Sigmoid colon (tissue), 6 donors: ENCODE measurements at regions not wholly inside any gene's neighbourhood (a gene's known extent, or its start where the extent isn't known, plus 50 kb on each side); places are given as distances from the start of the nearest gene placed in this dataset.

Source experiments
- DNase-seq: peaks from one replicate; pipeline ENCODE4 v3.0.0-alpha.2; 2019
- H3K27ac ChIP-seq, 4 donors: fragments of 200-600 bp; sonication (generic); one replicate each; pipeline ENCODE4 v1.5.1; 2016 to 2019; ENCODE audit warnings: mild to moderate bottlenecking in 1 of 4
- H3K27me3 ChIP-seq, 3 donors: fragments of 200-600 bp; sonication (generic); one replicate each; pipeline ENCODE4 v1.5.1; 2019; ENCODE audit warnings: mild to moderate bottlenecking in 1 of 3
- H3K36me3 ChIP-seq, 4 donors: fragments of 200-600 bp; sonication (generic); one replicate each; pipeline ENCODE4 v1.5.1; 2016 to 2019
- H3K4me1 ChIP-seq, 4 donors: fragments of 200-600 bp; sonication (generic); one replicate each; pipeline ENCODE4 v1.5.1; 2017 to 2019
- H3K4me3 ChIP-seq, 4 donors: fragments of 200-600 bp; sonication (generic); one replicate each; pipeline ENCODE4 v1.5.1; 2017 to 2019; ENCODE audit warnings: mild to moderate bottlenecking in 2 of 4, moderate library complexity in 1 of 4
- H3K9me3 ChIP-seq, 4 donors: fragments of 200-600 bp in 3 of 4; sonication (generic) in 3 of 4; one replicate each; pipeline versions ENCODE4 v1.5.1 to v1.6.1; 2013 to 2019
- EP300 ChIP-seq, 4 donors: sonication (generic); formaldehyde crosslinking; IDR thresholded peaks; one replicate each; pipeline ENCODE4 v1.6.1; 2017; ENCODE audit warnings: antibody characterized with exemption in 4 of 4
- POLR2A ChIP-seq, 2 donors: fragments of 450-650 bp; IDR thresholded peaks; one replicate each; pipeline ENCODE4 v1.6.1; 2016; ENCODE audit warnings: antibody characterized with exemption in 2 of 2, mild to moderate bottlenecking in 2 of 2, moderate library complexity in 2 of 2
- POLR2AphosphoS5 ChIP-seq, 4 donors: sonication (generic); formaldehyde crosslinking; IDR thresholded peaks; one replicate each; pipeline ENCODE4 v1.6.1; 2017; ENCODE audit warnings: antibody characterized with exemption in 4 of 4
- WGBS, 2 donors: extraction: QIAGEN DNeasy Blood & Tissue Kit; methylation state at CpG; one replicate each; pipeline ENCODE4 v1.1.7; 2013; 5-methylcytosine and 5-hydroxymethylcytosine counted together
- intact Hi-C: fragments of 100-400 bp; cut with DNase I; formaldehyde crosslinking; loops from one replicate; pipeline ENCODE4 v1.15.1; 2023
- TF ChIP-seq, protein P1 (sequence below), 4 experiments: fragments of 450-650 bp in 3 of 4; fragments of 200-600 bp in 1 of 4; IDR thresholded peaks; one replicate each; pipeline ENCODE4 v1.5.1; 2016 to 2019; ENCODE audit warnings: antibody characterized with exemption in 4 of 4, mild to moderate bottlenecking in 3 of 4, moderate library complexity in 2 of 4
- donor health status: healthy with polysubstance abuse.
- donor health status: healthy.

GRCh38 chr4:129420637-129421036, 324.7 kb downstream of the C4orf33 start:
- WGBS, 2 donors, result 17 to 42% methylated on average over 1 of the region's 1 CpG
- TF ChIP-seq, protein P1, sequence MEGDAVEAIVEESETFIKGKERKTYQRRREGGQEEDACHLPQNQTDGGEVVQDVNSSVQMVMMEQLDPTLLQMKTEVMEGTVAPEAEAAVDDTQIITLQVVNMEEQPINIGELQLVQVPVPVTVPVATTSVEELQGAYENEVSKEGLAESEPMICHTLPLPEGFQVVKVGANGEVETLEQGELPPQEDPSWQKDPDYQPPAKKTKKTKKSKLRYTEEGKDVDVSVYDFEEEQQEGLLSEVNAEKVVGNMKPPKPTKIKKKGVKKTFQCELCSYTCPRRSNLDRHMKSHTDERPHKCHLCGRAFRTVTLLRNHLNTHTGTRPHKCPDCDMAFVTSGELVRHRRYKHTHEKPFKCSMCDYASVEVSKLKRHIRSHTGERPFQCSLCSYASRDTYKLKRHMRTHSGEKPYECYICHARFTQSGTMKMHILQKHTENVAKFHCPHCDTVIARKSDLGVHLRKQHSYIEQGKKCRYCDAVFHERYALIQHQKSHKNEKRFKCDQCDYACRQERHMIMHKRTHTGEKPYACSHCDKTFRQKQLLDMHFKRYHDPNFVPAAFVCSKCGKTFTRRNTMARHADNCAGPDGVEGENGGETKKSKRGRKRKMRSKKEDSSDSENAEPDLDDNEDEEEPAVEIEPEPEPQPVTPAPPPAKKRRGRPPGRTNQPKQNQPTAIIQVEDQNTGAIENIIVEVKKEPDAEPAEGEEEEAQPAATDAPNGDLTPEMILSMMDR (IDR thresholded peaks at IDR 0.05), result no peak
- TF ChIP-seq POLR2AphosphoS5 (IDR thresholded peaks at IDR 0.05) (no peak), POLR2A (IDR thresholded peaks at IDR 0.05) (no peak), EP300 (IDR thresholded peaks at IDR 0.05) (no peak)
- Histone ChIP-seq H3K36me3 (no peaks in the 10 kb centered on the region), H3K4me1 (no peaks in the 10 kb centered on the region), H3K27ac (no peak overlapping the region), H3K9me3 (no peaks in the 10 kb centered on the region), H3K27me3 (no peaks in the 10 kb centered on the region), H3K4me3 (no peak overlapping the region)
- DNase-seq, result no peak
- intact Hi-C loops, result no loop called here

GRCh38 chr4:129422277-129422676, 326.3 kb downstream of the C4orf33 start:
- Histone ChIP-seq H3K36me3 (no peaks in the 10 kb centered on the region), H3K9me3 (no peaks in the 10 kb centered on the region), H3K27me3 (no peaks in the 10 kb centered on the region), H3K27ac (no peak overlapping the region), H3K4me3 (no peak overlapping the region), H3K4me1 (no peaks in the 10 kb centered on the region)
- intact Hi-C loops, result no loop called here
- no peak for TF ChIP-seq POLR2AphosphoS5 (IDR thresholded peaks at IDR 0.05)
- TF ChIP-seq EP300 (IDR thresholded peaks at IDR 0.05), result no peak
- DNase-seq, result no peak

DNA sequence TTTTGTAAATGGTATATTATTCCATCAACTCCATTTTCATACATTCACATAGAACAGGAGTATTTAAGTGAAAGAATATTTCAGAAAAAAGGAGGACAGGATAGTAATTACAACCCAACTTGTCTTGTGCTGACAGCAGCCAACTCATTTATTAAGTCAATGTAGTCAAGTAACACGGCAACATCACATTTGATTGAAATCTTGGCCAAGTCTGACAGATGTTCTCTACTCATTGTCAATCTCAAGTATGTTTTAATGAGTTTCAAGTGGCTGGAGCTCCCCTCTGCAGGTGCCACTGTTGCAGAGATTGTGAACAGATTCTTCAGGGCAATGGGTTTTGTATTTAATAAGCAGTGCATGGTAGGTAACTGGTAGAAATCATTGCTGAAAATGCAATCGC, 332.5 kb downstream of the C4orf33 start:
- H3K9me3 ChIP-seq, result no peaks in the 10 kb centered on the region
- no peak overlapping the region for H3K4me3 ChIP-seq
- H3K27me3 ChIP-seq, result no peaks in the 10 kb centered on the region
- H3K27ac ChIP-seq, result no peak overlapping the region
- TF ChIP-seq EP300 (IDR thresholded peaks at IDR 0.05) (no peak), POLR2A (IDR thresholded peaks at IDR 0.05) (no peak), POLR2AphosphoS5 (IDR thresholded peaks at IDR 0.05) (no peak)
- TF ChIP-seq, protein P1 (IDR thresholded peaks at IDR 0.05), result no peak
- H3K4me1 ChIP-seq, result peaks cover 0 to 20% (median 8%) of the 10 kb centered on the region in 4 donors
- DNase-seq, result no peak
- no peaks in the 10 kb centered on the region for H3K36me3 ChIP-seq
- intact Hi-C loops, result no loop called here
- whole genome bisulfite sequencing, 2 donors, result 69 to 81% methylated on average over 2 of the region's 2 CpGs

GRCh38 chr4:129429581-129430320, 333.8 kb downstream of the C4orf33 start:
- no peak for DNase-seq
- 50 to 67% methylated on average over 2 of the region's 2 CpGs for WGBS, 2 donors
- H3K27me3 ChIP-seq, result no peaks in the 10 kb centered on the region
- H3K27ac ChIP-seq, result no peak overlapping the region
- no peaks in the 10 kb centered on the region for H3K9me3 ChIP-seq
- peaks cover 0 to 20% (median 8%) of the 10 kb centered on the region in 4 donors for H3K4me1 ChIP-seq
- no peaks in the 10 kb centered on the region for H3K36me3 ChIP-seq
- intact Hi-C loops, result no loop called here
- no peak overlapping the region for H3K4me3 ChIP-seq
- TF ChIP-seq POLR2AphosphoS5 (IDR thresholded peaks at IDR 0.05) (no peak), EP300 (IDR thresholded peaks at IDR 0.05) (no peak), POLR2A (IDR thresholded peaks at IDR 0.05) (no peak)
- TF ChIP-seq, protein P1 (IDR thresholded peaks at IDR 0.05), result no peak

DNA sequence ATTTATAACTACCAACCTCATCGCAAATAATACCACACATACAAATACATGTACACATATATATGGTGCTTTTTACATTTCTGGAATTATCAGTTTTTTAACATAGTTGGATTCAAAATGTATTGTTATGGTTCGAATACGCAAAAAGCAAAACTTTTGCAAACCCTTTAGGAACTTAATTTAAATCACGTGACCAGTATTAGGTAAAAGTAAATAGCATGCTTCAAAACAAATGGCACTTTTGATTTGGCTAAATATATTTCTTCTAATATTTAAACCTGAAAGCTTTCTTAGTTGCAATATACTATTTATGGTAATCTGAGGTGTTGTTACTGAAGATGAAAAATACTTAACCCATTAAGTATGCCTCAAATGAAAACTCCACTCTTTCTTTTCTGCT, 341.4 kb downstream of the C4orf33 start:
- Histone ChIP-seq H3K4me1 (no peaks in the 10 kb centered on the region), H3K4me3 (no peak overlapping the region), H3K27me3 (no peaks in the 10 kb centered on the region), H3K27ac (no peak overlapping the region), H3K36me3 (no peaks in the 10 kb centered on the region), H3K9me3 (no peaks in the 10 kb centered on the region)
- no peak for DNase-seq
- TF ChIP-seq, protein P1 (IDR thresholded peaks at IDR 0.05), result no peak
- no peak for TF ChIP-seq POLR2AphosphoS5 (IDR thresholded peaks at IDR 0.05)
- TF ChIP-seq EP300 (IDR thresholded peaks at IDR 0.05), result no peak
- TF ChIP-seq POLR2A (IDR thresholded peaks at IDR 0.05), result no peak
- intact Hi-C loops, result no loop called here
- 92 to 97% methylated on average over 4 of the region's 4 CpGs for WGBS, 2 donors
